ENCODE measurements at regions not wholly inside any gene's neighbourhood (a gene's known extent, or its start where the extent isn't known, plus 50 kb on each side); places are given as distances from the start of the nearest gene placed in this dataset.

- H3K36me3 ChIP-seq = no peaks in the 10 kb centered on the region
- no peak overlapping the region for H3K4me3 ChIP-seq (ENCODE audit: low read depth in 1 of 2, low read length in 1 of 2)
- peaks cover 8% of the 10 kb centered on the region for H3K27me3 ChIP-seq
- no peak overlapping the region for H3K27ac ChIP-seq
- no peak for TF ChIP-seq CTCF (IDR thresholded peaks at IDR 0.05)
- H3K9me3 ChIP-seq = no peaks in the 10 kb centered on the region
- H3K4me1 ChIP-seq (ENCODE audit: control insufficient read depth in 1 of 2, insufficient read depth in 1 of 2, low read depth in 1 of 2, low read length in 1 of 2) = no peaks in the 10 kb centered on the region
Observed at GRCh38 chr16:5615868-5616642, 518.5 kb upstream of the EEF2KMT start.

GRCh38 chr16:5607169-5607568 lies 509.6 kb upstream of the EEF2KMT start:
- Histone ChIP-seq H3K27ac (no peak overlapping the region), H3K4me3 (ENCODE audit: low read depth in 1 of 2, low read length in 1 of 2) (no peak overlapping the region), H3K27me3 (no peaks in the 10 kb centered on the region), H3K4me1 (ENCODE audit: control insufficient read depth in 1 of 2, insufficient read depth in 1 of 2, low read depth in 1 of 2, low read length in 1 of 2) (no peaks in the 10 kb centered on the region), H3K9me3 (no peaks in the 10 kb centered on the region), H3K36me3 (no peaks in the 10 kb centered on the region)
- no peak for TF ChIP-seq CTCF (IDR thresholded peaks at IDR 0.05)

- Histone ChIP-seq H3K27ac (no peak overlapping the region), H3K9me3 (no peaks in the 10 kb centered on the region), H3K27me3 (no peaks in the 10 kb centered on the region), H3K4me3 (ENCODE audit: low read depth in 1 of 2, low read length in 1 of 2) (no peak overlapping the region), H3K4me1 (ENCODE audit: control insufficient read depth in 1 of 2, insufficient read depth in 1 of 2, low read depth in 1 of 2, low read length in 1 of 2) (no peaks in the 10 kb centered on the region), H3K36me3 (no peaks in the 10 kb centered on the region)
- TF ChIP-seq CTCF (IDR thresholded peaks at IDR 0.05) = no peak
Observed at GRCh38 chr16:5605404-5605803, 507.8 kb upstream of the EEF2KMT start.

DNA sequence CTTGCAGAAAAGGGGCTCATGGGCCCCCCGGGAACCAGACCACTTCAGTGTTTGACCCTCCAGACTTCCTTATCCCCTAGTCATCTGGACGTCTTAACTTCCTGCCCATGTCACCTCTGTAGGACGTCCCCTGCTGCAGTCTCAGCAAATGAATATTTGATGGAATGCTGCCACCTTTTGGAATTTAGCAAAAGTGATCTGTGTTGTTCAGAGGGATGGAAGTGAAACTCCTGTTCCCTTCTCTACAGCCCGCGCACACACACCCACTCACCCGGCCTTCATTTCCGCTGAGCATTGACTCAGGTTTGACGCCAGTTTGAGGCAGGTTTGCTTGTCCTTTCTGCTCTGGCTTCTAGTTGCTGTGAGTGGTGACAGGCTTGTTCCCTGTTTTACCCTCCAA lies 507.2 kb upstream of the EEF2KMT start:
- no peak for TF ChIP-seq CTCF (IDR thresholded peaks at IDR 0.05)
- H3K27me3 ChIP-seq = no peaks in the 10 kb centered on the region

GRCh38 chr16:5603836-5604235 lies 506.2 kb upstream of the EEF2KMT start:
- no peak overlapping the region for H3K4me3 ChIP-seq (ENCODE audit: low read depth in 1 of 2, low read length in 1 of 2)
- H3K27me3 ChIP-seq = no peaks in the 10 kb centered on the region
- TF ChIP-seq CTCF (IDR thresholded peaks at IDR 0.05) = no peak
- H3K27ac ChIP-seq = no peak overlapping the region
- H3K36me3 ChIP-seq = no peaks in the 10 kb centered on the region
- no peaks in the 10 kb centered on the region for H3K9me3 ChIP-seq
- H3K4me1 ChIP-seq (ENCODE audit: control insufficient read depth in 1 of 2, insufficient read depth in 1 of 2, low read depth in 1 of 2, low read length in 1 of 2) = no peaks in the 10 kb centered on the region

More for the DNA sequence above, 507.2 kb upstream of the EEF2KMT start:
- H3K4me3 ChIP-seq (ENCODE audit: low read depth in 1 of 2, low read length in 1 of 2) = no peak overlapping the region
- no peaks in the 10 kb centered on the region for H3K4me1 ChIP-seq (ENCODE audit: control insufficient read depth in 1 of 2, insufficient read depth in 1 of 2, low read depth in 1 of 2, low read length in 1 of 2)
- no peaks in the 10 kb centered on the region for H3K36me3 ChIP-seq
- H3K9me3 ChIP-seq = no peaks in the 10 kb centered on the region
- H3K27ac ChIP-seq = no peak overlapping the region

Measured in neutrophil (primary cell).